ENCODE measurements at regions not wholly inside any gene's neighbourhood (a gene's known extent, or its start where the extent isn't known, plus 50 kb on each side); places are given as distances from the start of the nearest gene placed in this dataset.

- TF ChIP-seq POLR2AphosphoS5 (IDR thresholded peaks at IDR 0.05; ENCODE audit: low read depth) (no peak), CTCF (IDR thresholded peaks at IDR 0.05; ENCODE audit: insufficient read depth, low read length) (no peak)
Measured at GRCh38 chr9:118419676-118420075, 715.5 kb downstream of the TLR4 start.

All from HL-60 (cell line).